WTC11 (cell line): ENCODE measurements at regions not wholly inside any gene's neighbourhood (a gene's known extent, or its start where the extent isn't known, plus 50 kb on each side); places are given as distances from the start of the nearest gene placed in this dataset.

Experiments used
- ATAC-seq: fragments of 200-7000 bp; cut with Tn5 transposase; 2 replicates; pipeline ENCODE4 v1.10.0; 2021; ENCODE audit warnings: mild to moderate bottlenecking, moderate library complexity
- CTCF ChIA-PET: fragments of 300-600 bp; sonication (Branson Sonifier 250); formaldehyde crosslinking; loops from one replicate; lab custom pipeline; 2021; ENCODE audit warnings: antibody characterized with exemption; lab: Charles Lee
- POLR2A ChIA-PET: fragments of 350-600 bp; sonication (Branson Sonifier 250); formaldehyde crosslinking; loops from one replicate; lab custom pipeline; 2021; ENCODE audit warnings: antibody characterized with exemption; lab: Charles Lee
- DNase-seq: peaks from one replicate; pipeline ENCODE4 v3.0.0; 2021; ENCODE audit warnings: low spot score
- H3K27ac Mint-ChIP-seq: 2 replicates; pipeline ENCODE4 v1.8.0; 2021; ENCODE audit warnings: mixed read lengths
- H3K27me3 Mint-ChIP-seq: 2 replicates; pipeline ENCODE4 v1.8.0; 2021; ENCODE audit warnings: low read depth, mild to moderate bottlenecking, moderate library complexity, mixed read lengths
- H3K36me3 Mint-ChIP-seq: 2 replicates; pipeline ENCODE4 v1.8.0; 2021; ENCODE audit warnings: mixed read lengths
- H3K4me1 Mint-ChIP-seq: 2 replicates; pipeline ENCODE4 v1.8.0; 2022; ENCODE audit warnings: mixed read lengths
- H3K4me3 Mint-ChIP-seq: 2 replicates; pipeline ENCODE4 v1.8.0; 2021; ENCODE audit warnings: mild to moderate bottlenecking, moderate library complexity, mixed read lengths
- H3K9me3 Mint-ChIP-seq: 2 replicates; pipeline ENCODE4 v1.8.0; 2021; ENCODE audit warnings: mixed read lengths
- CBFB ChIP-seq: sonication (generic); formaldehyde crosslinking; IDR thresholded peaks from 2 replicates; pipeline ENCODE4 v1.8.1; 2022; ENCODE audit warnings: mild to moderate bottlenecking, low read depth, missing genetic modification reagents
- CREB1 ChIP-seq: sonication (generic); formaldehyde crosslinking; IDR thresholded peaks from 2 replicates; pipeline ENCODE4 v1.8.0; 2023; ENCODE audit warnings: mild to moderate bottlenecking, missing genetic modification reagents
- E2F4 ChIP-seq: sonication (generic); formaldehyde crosslinking; IDR thresholded peaks from 2 replicates; pipeline ENCODE4 v1.8.1; 2022; ENCODE audit warnings: low read depth, mild to moderate bottlenecking, moderate library complexity, missing genetic modification reagents, borderline replicate concordance
- GRHL2 ChIP-seq: fragments of 250-450 bp; sonication (Bioruptor Pico); IDR thresholded peaks from 2 replicates; pipeline ENCODE4 v1.8.0; 2022; ENCODE audit warnings: mild to moderate bottlenecking, moderate library complexity; ENCODE audit not compliant: insufficient replicate concordance, severe bottlenecking
- HMGXB4 ChIP-seq: sonication (generic); formaldehyde crosslinking; IDR thresholded peaks from 2 replicates; pipeline ENCODE4 v1.8.1; 2023; ENCODE audit warnings: mild to moderate bottlenecking, moderate library complexity, missing genetic modification reagents
- IRF2 ChIP-seq: sonication (generic); formaldehyde crosslinking; IDR thresholded peaks from 2 replicates; pipeline ENCODE4 v1.8.0; 2022; ENCODE audit warnings: low read depth, missing genetic modification reagents, borderline replicate concordance
- JAZF1 ChIP-seq: fragments of 250-450 bp; sonication (Bioruptor Pico); IDR thresholded peaks from 2 replicates; pipeline ENCODE4 v1.9.0; 2021; ENCODE audit warnings: moderate library complexity, mild to moderate bottlenecking, inconsistent platforms
- NFE2L1 ChIP-seq: sonication (generic); formaldehyde crosslinking; IDR thresholded peaks from 2 replicates; pipeline ENCODE4 v1.8.1; 2023; ENCODE audit warnings: missing genetic modification reagents
- NR2C2 ChIP-seq: sonication (generic); formaldehyde crosslinking; IDR thresholded peaks from 2 replicates; pipeline ENCODE4 v1.8.0; 2022; ENCODE audit warnings: mild to moderate bottlenecking, missing genetic modification reagents
- PRDM15 ChIP-seq: sonication (generic); formaldehyde crosslinking; IDR thresholded peaks from 2 replicates; pipeline ENCODE4 v1.8.0; 2022; ENCODE audit warnings: missing genetic modification reagents
- SP1 ChIP-seq: sonication (generic); formaldehyde crosslinking; conservative IDR thresholded peaks from 2 replicates; pipeline ENCODE4 v1.8.1; 2022; ENCODE audit warnings: missing genetic modification reagents
- TCF7 ChIP-seq: sonication (generic); formaldehyde crosslinking; IDR thresholded peaks from 2 replicates; pipeline ENCODE4 v1.8.0; 2022; ENCODE audit warnings: mild to moderate bottlenecking, low read depth, missing genetic modification reagents, moderate library complexity
- TEAD4 ChIP-seq: sonication (generic); formaldehyde crosslinking; IDR thresholded peaks from 2 replicates; pipeline ENCODE4 v1.8.0; 2022; ENCODE audit warnings: mild to moderate bottlenecking, missing genetic modification reagents
- ZNF138 ChIP-seq: sonication (generic); formaldehyde crosslinking; conservative IDR thresholded peaks from 2 replicates; pipeline ENCODE4 v1.8.1; 2022; ENCODE audit warnings: mild to moderate bottlenecking, moderate library complexity, missing genetic modification reagents
- ZNF416 ChIP-seq: fragments of 250-450 bp; sonication (Bioruptor Pico); IDR thresholded peaks from 2 replicates; pipeline ENCODE4 v1.9.0; 2021; ENCODE audit warnings: mild to moderate bottlenecking, inconsistent platforms
- TF ChIP-seq, protein P1 (sequence below): sonication (generic); formaldehyde crosslinking; IDR thresholded peaks from 2 replicates; pipeline ENCODE4 v1.8.0; 2023; ENCODE audit warnings: missing genetic modification reagents, mild to moderate bottlenecking, borderline replicate concordance
- TF ChIP-seq, protein P2 (sequence below): fragments of 250-450 bp; sonication (Bioruptor Pico); IDR thresholded peaks from 2 replicates; pipeline ENCODE4 v1.8.0; 2021; ENCODE audit warnings: mild to moderate bottlenecking
- TF ChIP-seq, protein P3 (sequence below): fragments of 200-600 bp; IDR thresholded peaks from 2 replicates; pipeline ENCODE4 v1.8.0; 2022; ENCODE audit warnings: antibody characterized with exemption

DNA sequence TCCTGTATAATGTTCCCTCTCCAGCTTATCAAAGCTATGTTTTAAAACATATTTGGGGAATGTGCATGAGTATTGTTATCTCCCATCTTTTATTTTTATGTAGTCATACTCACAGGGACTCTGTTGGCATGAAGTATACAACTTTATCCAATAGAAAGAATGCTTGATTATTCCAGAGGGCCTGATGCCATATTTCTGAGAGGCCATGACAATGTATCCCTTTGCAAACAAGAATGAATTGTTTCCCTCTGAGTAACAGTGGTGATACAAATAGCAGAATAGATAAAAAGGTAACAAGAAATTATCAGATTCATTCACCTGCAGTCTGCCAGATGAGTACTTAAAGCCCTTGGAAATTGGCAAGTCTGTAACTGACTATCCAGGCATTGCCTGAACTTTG is 125.9 kb downstream of the PLK2 start:
- TF ChIP-seq, protein P1, sequence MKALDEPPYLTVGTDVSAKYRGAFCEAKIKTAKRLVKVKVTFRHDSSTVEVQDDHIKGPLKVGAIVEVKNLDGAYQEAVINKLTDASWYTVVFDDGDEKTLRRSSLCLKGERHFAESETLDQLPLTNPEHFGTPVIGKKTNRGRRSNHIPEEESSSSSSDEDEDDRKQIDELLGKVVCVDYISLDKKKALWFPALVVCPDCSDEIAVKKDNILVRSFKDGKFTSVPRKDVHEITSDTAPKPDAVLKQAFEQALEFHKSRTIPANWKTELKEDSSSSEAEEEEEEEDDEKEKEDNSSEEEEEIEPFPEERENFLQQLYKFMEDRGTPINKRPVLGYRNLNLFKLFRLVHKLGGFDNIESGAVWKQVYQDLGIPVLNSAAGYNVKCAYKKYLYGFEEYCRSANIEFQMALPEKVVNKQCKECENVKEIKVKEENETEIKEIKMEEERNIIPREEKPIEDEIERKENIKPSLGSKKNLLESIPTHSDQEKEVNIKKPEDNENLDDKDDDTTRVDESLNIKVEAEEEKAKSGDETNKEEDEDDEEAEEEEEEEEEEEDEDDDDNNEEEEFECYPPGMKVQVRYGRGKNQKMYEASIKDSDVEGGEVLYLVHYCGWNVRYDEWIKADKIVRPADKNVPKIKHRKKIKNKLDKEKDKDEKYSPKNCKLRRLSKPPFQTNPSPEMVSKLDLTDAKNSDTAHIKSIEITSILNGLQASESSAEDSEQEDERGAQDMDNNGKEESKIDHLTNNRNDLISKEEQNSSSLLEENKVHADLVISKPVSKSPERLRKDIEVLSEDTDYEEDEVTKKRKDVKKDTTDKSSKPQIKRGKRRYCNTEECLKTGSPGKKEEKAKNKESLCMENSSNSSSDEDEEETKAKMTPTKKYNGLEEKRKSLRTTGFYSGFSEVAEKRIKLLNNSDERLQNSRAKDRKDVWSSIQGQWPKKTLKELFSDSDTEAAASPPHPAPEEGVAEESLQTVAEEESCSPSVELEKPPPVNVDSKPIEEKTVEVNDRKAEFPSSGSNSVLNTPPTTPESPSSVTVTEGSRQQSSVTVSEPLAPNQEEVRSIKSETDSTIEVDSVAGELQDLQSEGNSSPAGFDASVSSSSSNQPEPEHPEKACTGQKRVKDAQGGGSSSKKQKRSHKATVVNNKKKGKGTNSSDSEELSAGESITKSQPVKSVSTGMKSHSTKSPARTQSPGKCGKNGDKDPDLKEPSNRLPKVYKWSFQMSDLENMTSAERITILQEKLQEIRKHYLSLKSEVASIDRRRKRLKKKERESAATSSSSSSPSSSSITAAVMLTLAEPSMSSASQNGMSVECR (CRISPR knock-in tag): no peak
- no peak for TF ChIP-seq TEAD4 (CRISPR knock-in tag)
- H3K4me3 Mint-ChIP-seq: no peak overlapping the region
- ChIA-PET CTCF (no interaction called here), POLR2A (no interaction called here)
- ATAC-seq: no peak
- H3K4me1 Mint-ChIP-seq: 0 out of 2 replicates have a peak, but pooled peaks cover 2% of the 10 kb centered on the region
- peaks cover 8% of the 10 kb centered on the region; the same call in 1 of the 2 replicates for H3K9me3 Mint-ChIP-seq
- H3K27ac Mint-ChIP-seq: no peak overlapping the region
- DNase-seq: no peak
- H3K36me3 Mint-ChIP-seq: no peaks in the 10 kb centered on the region
- no peaks in the 10 kb centered on the region for H3K27me3 Mint-ChIP-seq

- H3K27ac Mint-ChIP-seq: no peak overlapping the region
- no peaks in the 10 kb centered on the region for H3K27me3 Mint-ChIP-seq
- ChIA-PET CTCF (no interaction called here), POLR2A (no interaction called here)
- DNase-seq: no peak
- H3K4me1 Mint-ChIP-seq: peaks cover 2% of the 10 kb centered on the region; the same call in 1 of the 2 replicates
- H3K4me3 Mint-ChIP-seq: no peak overlapping the region
- TF ChIP-seq GRHL2 (no peak), CBFB (CRISPR knock-in tag) (no peak), HMGXB4 (CRISPR knock-in tag) (no peak), ZNF138 (CRISPR knock-in tag) (no peak), IRF2 (no peak), TCF7 (CRISPR knock-in tag) (no peak), SP1 (no peak), NR2C2 (CRISPR knock-in tag) (no peak), CREB1 (CRISPR knock-in tag) (no peak), NFE2L1 (CRISPR knock-in tag) (no peak), E2F4 (CRISPR knock-in tag) (no peak), JAZF1 (CRISPR knock-in tag) (no peak)
- TF ChIP-seq, protein P2, sequence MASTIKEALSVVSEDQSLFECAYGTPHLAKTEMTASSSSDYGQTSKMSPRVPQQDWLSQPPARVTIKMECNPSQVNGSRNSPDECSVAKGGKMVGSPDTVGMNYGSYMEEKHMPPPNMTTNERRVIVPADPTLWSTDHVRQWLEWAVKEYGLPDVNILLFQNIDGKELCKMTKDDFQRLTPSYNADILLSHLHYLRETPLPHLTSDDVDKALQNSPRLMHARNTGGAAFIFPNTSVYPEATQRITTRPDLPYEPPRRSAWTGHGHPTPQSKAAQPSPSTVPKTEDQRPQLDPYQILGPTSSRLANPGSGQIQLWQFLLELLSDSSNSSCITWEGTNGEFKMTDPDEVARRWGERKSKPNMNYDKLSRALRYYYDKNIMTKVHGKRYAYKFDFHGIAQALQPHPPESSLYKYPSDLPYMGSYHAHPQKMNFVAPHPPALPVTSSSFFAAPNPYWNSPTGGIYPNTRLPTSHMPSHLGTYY: no peak
- no peak for ATAC-seq
- H3K9me3 Mint-ChIP-seq: 0 out of 2 replicates have a peak, but pooled peaks cover 4% of the 10 kb centered on the region
- H3K36me3 Mint-ChIP-seq: no peaks in the 10 kb centered on the region
Measured at GRCh38 chr5:58330781-58331180, 129.1 kb downstream of the PLK2 start.

GRCh38 chr5:58327289-58327688 is 132.6 kb downstream of the PLK2 start:
- no peaks in the 10 kb centered on the region for H3K9me3 Mint-ChIP-seq
- CTCF ChIA-PET: no interaction called here
- ATAC-seq: no peak
- no peak for DNase-seq
- POLR2A ChIA-PET: no interaction called here
- no peaks in the 10 kb centered on the region for H3K27me3 Mint-ChIP-seq
- peaks cover 19% of the 10 kb centered on the region for H3K4me1 Mint-ChIP-seq
- H3K36me3 Mint-ChIP-seq: no peaks in the 10 kb centered on the region
- H3K4me3 Mint-ChIP-seq: no peak overlapping the region
- H3K27ac Mint-ChIP-seq: no peak overlapping the region
- TF ChIP-seq PRDM15 (CRISPR knock-in tag) (no peak), NR2C2 (CRISPR knock-in tag) (no peak), ZNF416 (no peak), NFE2L1 (CRISPR knock-in tag) (no peak)
- TF ChIP-seq, protein P3, sequence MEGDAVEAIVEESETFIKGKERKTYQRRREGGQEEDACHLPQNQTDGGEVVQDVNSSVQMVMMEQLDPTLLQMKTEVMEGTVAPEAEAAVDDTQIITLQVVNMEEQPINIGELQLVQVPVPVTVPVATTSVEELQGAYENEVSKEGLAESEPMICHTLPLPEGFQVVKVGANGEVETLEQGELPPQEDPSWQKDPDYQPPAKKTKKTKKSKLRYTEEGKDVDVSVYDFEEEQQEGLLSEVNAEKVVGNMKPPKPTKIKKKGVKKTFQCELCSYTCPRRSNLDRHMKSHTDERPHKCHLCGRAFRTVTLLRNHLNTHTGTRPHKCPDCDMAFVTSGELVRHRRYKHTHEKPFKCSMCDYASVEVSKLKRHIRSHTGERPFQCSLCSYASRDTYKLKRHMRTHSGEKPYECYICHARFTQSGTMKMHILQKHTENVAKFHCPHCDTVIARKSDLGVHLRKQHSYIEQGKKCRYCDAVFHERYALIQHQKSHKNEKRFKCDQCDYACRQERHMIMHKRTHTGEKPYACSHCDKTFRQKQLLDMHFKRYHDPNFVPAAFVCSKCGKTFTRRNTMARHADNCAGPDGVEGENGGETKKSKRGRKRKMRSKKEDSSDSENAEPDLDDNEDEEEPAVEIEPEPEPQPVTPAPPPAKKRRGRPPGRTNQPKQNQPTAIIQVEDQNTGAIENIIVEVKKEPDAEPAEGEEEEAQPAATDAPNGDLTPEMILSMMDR: no peak
